ENCODE measurements at regions not wholly inside any gene's neighbourhood (a gene's known extent, or its start where the extent isn't known, plus 50 kb on each side); places are given as distances from the start of the nearest gene placed in this dataset.

DNA sequence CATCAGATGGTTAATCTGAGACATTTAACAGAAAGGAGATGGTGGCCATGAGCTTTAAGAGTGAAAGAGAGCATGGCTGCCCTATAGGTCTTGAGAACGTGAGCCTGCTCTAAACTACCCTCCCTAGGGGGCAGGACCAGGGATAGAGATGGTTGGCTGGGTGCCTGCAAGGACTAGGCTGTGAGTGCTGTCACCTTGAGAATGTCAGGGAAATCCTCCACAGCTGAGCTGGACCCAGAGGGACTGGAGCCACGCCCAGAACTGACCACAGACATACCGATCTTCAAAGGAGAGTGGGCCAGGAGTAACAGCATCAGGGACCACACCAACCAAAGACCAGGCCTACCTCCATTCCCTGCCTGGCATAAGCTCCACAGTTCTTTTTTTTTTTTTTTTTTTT is 53.6 kb upstream of the UBE2E1 start:
- Histone ChIP-seq H3K4me2 (ENCODE audit: low read length) (no peak overlapping the region), H3K4me3 (ENCODE audit: low read depth, low read length) (no peak overlapping the region), H3K4me1 (no peaks in the 10 kb centered on the region), H3K9me3 (ENCODE audit: control insufficient read depth, low read length) (no peaks in the 10 kb centered on the region), H3K79me2 (no peaks in the 10 kb centered on the region), H3K9ac (no peak overlapping the region), H2AFZ (no peak overlapping the region), H3K27ac (no peak overlapping the region), H3K27me3 (ENCODE audit: control insufficient read depth, insufficient read depth, low read length) (no peaks in the 10 kb centered on the region), H3K36me3 (ENCODE audit: control insufficient read depth, insufficient read depth, low read length) (no peaks in the 10 kb centered on the region)
- TF ChIP-seq, protein P1, sequence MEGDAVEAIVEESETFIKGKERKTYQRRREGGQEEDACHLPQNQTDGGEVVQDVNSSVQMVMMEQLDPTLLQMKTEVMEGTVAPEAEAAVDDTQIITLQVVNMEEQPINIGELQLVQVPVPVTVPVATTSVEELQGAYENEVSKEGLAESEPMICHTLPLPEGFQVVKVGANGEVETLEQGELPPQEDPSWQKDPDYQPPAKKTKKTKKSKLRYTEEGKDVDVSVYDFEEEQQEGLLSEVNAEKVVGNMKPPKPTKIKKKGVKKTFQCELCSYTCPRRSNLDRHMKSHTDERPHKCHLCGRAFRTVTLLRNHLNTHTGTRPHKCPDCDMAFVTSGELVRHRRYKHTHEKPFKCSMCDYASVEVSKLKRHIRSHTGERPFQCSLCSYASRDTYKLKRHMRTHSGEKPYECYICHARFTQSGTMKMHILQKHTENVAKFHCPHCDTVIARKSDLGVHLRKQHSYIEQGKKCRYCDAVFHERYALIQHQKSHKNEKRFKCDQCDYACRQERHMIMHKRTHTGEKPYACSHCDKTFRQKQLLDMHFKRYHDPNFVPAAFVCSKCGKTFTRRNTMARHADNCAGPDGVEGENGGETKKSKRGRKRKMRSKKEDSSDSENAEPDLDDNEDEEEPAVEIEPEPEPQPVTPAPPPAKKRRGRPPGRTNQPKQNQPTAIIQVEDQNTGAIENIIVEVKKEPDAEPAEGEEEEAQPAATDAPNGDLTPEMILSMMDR (IDR thresholded peaks at IDR 0.05) = no peak

DNA sequence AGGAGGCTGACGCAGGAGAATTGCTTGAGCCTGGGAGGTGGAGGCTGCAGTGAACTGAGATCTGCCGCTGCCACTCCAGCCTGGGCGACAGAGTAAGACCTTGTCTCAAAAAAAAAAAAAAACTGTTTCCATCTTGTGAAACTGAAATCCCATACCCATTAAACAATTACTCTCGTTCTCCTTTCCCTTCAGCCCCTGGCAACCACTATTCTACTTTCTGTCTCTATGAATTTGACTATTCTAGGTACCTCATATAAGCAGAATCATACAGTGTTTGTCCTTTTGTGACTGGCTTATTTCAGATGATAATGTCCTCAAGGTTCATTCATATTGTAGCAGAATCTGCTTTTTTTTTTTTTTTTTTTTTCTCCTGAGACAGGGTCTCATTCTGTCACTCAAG is 51.5 kb upstream of the UBE2E1 start:
- no peak overlapping the region for H3K27ac ChIP-seq
- no peaks in the 10 kb centered on the region for H3K36me3 ChIP-seq (ENCODE audit: control insufficient read depth, insufficient read depth, low read length)
- no peaks in the 10 kb centered on the region for H3K79me2 ChIP-seq

More for the DNA sequence above, 51.5 kb upstream of the UBE2E1 start:
- Histone ChIP-seq H2AFZ (no peak overlapping the region), H3K4me1 (no peaks in the 10 kb centered on the region), H3K4me2 (ENCODE audit: low read length) (no peak overlapping the region), H3K9ac (no peak overlapping the region), H3K27me3 (ENCODE audit: control insufficient read depth, insufficient read depth, low read length) (no peaks in the 10 kb centered on the region), H3K9me3 (ENCODE audit: control insufficient read depth, low read length) (no peaks in the 10 kb centered on the region), H3K4me3 (ENCODE audit: low read depth, low read length) (no peak overlapping the region)
- TF ChIP-seq, protein P1 (IDR thresholded peaks at IDR 0.05) = no peak
